ENCODE measurements at regions not wholly inside any gene's neighbourhood (a gene's known extent, or its start where the extent isn't known, plus 50 kb on each side); places are given as distances from the start of the nearest gene placed in this dataset.
"Not testable (repeated sequence)": the region's sequence is repeated elsewhere in the genome, so short reads cannot be mapped to it uniquely, and the experiment has no call there.

DNA sequence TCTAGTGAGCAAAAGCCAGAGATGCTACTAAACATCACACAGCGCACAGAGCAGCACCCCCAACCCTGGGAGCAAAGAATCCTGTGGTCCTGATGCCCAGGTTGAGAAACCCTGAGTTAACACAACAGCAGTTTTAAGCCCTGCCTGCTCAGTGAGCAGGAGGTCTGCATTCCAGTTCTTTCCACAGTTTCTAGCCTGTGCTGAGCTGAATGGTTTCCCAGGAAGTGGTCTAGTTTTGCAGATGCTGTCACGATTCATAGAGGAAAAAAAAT lies 171.1 kb upstream of the PROK2 start:
- intact Hi-C loops (cut with DNase I): loop anchor here (10.0 kb wide), 3 partner anchors 81 to 709 kb away; no protein-coding TSS in a partner anchor
- DNase-seq: peak in 2 of 42 donors; percentile 2 to 10

DNA sequence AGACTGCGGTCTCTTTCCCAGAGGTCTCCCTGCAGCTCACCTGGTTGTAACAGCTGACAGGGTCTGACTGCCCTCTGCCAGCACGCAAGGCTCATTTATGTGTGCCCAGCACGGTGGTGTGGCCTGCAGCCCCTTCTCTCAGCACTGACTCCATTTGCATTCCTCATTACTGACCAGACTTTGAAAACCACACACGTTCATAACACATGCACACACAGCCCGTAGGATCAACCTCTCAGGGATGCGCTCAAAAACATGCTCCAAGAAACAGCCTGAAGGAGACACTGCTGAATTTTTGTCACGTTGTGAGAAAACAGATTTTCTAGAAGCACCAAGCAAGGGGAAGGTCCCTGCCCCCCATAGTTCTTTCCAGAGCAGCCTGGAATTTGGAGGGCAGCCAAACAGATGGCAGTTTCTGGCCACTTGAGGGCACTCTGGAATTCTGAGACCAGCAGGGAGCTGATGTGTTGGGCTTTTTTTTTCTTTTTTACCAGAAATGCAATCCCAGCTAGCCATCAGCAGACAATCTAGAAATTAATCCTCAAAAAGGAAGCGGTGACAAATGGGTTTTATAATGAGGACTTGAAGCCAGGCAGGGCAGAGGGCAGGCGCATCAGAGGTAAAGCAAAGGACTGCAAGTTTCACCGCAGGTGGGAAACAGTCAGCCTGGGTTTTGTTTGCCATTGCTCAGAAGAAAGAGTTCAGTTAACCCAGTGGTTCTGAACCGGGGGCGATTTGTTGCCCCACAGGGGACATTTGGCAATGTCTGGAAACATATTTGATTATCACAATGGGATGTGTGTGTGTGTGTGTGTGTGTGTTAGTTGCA lies 170.5 kb upstream of the PROK2 start:
- intact Hi-C loops (cut with DNase I): loop anchor here (10.0 kb wide), 3 partner anchors 81 to 709 kb away; no protein-coding TSS in a partner anchor
- DNase-seq: peak; percentile 69 to 95 (median 86)

DNA sequence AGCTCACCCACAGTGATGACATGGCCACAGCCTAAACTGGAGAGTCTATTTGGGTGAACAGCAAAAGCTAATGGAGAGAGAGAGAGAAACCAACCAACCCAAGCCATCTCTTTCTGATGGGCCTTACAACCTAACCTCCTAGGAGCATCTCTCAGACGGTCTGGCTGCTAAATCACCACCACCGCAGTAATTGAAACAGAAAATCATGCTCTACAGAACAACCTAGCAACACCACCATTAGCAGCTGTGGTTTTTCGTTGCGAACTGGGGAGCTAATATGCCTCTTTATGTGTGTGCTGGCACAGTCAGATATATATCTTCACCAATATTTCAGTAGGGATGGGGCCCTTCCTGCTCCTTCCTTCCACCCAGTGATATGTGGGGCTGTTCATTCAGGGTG lies 166.9 kb upstream of the PROK2 start:
- DNase-seq: no peak
- intact Hi-C loops (cut with DNase I): loop anchor here (10.0 kb wide), 3 partner anchors 77 to 713 kb away; no protein-coding TSS in a partner anchor

DNA sequence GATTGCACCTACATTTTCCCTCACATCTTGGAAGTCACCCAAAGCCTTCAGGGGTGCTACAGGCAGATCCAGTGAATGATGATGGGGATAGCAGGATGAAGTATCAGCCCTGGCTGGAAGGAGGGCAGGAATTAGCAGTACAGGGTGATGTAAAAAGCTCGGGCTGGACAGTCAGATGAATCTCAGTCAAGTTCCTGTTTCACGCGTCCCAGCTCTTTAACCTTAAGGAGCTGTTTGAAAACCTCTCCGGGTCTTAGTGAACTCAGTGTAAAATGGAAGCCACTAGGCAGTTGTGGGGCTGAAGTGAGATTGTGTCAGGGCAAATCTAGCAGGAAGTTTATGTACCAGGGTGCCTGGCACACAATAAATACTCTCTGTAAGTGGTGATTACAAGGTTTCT lies 166.4 kb upstream of the PROK2 start:
- intact Hi-C loops (cut with DNase I): loop anchor here (10.0 kb wide), 3 partner anchors 77 to 713 kb away; no protein-coding TSS in a partner anchor
- DNase-seq: no peak

DNA sequence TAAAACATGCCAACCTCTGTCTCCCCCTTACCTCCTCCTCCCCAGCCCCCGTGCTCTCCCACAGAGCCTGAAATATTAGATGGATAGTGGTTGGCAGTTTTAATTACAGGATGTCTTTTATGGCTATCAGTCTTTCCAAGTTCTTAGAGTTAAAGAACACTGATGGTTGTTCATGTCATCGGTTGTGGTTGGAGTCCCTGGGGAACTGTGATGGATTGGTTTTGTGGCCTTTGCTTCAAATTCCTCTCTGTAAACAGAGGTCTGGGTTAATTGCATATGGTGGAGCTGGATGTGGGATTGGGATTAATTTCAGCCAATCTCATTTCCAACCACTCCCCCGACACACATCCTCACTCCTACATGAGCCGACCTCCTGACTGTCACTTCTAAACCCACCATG lies 164.5 kb upstream of the PROK2 start:
- DNase-seq: no peak
- intact Hi-C loops (cut with DNase I): no loop called here

DNA sequence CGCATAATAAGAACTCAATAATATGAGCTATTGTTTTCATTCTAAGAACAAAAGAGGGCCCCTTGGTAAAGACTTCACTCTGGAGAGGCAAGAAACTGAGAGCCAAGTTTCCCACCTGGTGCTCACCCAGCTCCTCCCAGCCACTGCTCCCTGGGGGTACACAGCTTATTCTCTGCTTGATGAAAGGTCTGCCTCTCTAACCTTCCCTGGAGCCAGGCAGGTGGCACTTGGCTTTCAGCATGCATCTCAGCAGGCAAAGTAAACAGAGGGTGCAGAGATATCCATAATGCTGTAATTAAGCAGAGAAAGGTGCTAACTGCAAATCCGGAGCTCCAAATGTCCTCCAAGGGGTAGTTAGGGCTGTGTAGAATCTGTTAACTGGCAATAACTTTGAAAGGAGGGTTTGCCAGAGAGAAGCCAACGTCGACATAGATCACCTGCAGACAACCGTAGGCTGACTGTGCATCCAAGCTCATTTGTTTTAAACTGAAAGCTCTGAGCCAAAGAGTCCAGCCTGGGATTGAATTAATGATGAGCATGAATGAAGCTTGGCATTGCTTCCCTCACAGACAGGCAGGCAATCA lies 159.6 kb upstream of the PROK2 start:
- intact Hi-C loops (cut with DNase I): no loop called here
- DNase-seq: no peak

DNA sequence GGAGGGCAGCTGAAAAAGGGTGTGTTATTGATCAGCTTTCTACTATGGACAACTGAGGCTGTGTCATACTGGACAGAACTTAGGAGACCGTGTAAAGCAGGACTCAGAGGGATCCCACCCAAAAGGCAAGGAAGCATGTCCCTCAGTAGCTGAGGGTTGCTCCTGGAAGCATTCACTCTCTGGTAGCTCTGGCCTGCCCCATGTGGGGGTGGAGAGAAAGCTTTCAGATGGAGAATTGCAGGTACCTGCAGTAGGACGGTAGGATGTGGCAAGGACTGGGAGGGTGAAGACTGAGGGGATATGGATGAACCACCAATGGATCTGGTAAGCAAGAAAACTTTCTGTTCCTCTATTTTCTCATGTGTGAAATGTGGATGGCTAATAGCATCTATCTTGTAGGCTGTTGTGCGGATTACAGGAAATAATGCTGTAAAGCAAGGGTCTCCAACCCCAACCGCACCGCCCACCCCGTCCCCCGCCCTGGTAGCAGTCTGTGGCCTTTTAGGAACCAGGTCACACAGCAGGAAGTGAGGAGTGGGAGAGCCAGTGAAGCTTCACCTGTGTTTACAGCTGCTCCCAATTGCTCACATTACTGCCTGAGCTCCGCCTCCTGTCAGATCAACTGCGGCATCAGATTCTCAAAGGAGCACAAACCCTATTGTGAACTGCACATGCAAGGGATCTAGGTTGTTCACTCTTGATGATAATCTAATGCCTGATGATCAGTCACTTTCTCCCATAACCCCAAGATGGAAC lies 157.7 kb upstream of the PROK2 start:
- intact Hi-C loops (cut with DNase I): no loop called here
- no peak for DNase-seq

DNA sequence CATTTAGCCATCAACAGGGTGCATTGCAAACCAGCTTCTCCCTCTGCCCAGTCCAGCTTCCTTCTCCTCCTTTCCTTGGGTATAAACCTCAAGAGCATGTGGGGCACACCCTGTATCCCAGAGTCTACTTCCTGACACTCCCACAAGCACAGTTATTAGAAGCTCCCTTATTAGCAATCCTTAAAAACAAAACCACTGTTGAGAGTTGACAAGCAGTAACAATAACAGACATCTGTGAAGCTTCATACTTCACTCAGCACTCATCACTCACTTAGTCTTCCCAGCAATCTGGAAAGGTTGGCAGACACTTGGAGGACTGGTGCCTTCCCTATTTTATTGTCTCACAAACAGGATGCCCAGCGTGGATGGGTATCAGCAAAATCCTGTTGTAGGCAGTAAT lies 155.5 kb upstream of the PROK2 start:
- intact Hi-C loops (cut with DNase I): no loop called here
- no peak for DNase-seq

DNA sequence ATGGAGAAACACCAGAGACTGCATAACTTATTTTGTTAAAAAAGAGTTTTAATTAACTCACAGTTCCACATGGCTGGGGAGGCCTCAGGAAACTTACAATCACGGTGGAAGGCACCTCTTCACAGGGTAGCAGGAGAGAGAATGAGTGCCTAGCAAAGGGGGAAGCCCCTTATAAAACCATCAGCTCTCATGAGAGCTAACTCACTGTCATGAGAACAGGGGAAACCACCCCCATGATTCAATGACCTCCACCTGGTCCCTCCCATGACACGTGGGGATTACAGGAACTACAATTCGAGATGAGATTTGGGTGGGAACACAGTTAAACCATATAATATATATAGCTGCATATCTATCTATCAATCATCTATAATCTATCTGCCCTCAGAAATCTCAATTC lies 153.1 kb upstream of the PROK2 start:
- DNase-seq; intact Hi-C loops (cut with DNase I): not testable (repeated sequence)

DNA sequence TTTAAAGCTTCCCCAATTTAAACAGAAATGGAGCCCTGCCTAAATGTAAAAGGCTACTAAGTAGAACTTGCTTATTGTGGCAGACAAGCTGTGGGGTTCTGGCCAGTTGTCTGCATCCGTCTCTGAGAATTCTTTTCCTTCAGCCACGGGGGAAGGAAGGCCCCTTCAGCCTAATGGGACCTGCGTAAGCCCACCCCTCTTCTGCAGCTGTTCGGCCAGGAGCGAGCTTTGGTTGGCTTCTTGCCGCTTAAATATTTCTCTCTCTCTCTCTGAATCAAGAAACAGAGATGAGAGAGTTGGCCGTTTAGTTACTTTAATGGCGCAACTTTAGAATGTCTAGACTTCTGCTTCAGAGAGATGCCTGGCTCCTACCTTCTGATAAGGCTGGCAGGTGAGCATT lies 151.7 kb upstream of the PROK2 start:
- intact Hi-C loops (cut with DNase I): no loop called here
- no peak for DNase-seq

DNA sequence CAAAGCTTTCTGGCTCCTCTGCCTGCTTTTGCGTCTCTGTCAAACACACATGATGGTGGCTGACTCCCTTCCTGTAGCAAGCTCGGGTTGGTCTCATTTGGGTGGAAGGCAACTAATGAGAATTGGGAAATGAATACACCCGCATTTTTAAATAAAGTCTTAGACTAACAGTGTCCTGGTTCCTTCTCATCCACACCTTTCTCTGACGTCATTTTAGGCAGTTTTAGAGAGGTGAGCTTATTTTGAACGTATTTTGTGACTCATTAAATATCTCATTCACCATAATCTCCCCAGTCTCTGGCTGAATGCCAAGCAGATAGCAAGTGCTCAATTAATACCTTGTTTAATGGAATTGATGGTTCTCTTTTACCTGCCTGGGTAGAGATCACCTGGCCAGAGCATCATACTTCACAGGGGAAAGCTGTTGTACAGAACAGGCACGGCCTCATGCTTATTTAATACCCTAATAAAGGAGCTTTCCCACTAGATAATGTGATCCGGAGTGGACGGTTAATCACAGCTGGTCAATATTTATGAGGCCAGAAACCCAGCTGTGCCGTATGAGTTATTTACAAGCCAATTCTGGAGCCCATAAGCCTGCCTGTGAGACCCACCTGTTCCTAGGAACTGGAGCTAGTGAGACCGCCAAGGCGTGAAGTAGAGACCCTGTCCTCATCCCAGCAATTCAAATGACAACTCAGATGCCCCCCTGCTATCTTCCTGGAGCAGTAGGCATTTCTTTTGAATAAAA lies 149.7 kb upstream of the PROK2 start:
- intact Hi-C loops (cut with DNase I): no loop called here

DNA sequence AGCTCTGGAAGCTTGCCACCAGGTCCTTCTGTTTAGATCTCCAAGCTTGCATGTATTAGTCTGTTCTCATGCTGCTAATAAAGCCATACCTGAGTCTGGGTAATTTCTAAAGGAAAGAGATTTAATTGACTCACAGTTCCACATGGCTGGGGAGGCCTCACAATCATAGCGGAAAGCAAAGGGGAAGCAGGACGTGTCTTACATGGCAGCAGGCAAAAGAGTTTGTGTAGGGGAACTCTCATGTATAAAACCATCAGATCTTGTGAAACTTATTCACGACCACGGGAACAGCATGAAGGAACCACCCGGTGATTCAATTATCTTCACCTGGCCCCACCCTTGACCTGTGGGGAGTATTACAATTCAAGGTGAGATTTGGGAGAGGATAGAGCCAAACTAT lies 147.0 kb upstream of the PROK2 start:
- intact Hi-C loops (cut with DNase I): no loop called here
- DNase-seq: no peak

More for the DNA sequence above, 149.7 kb upstream of the PROK2 start:
- no peak for DNase-seq

DNA sequence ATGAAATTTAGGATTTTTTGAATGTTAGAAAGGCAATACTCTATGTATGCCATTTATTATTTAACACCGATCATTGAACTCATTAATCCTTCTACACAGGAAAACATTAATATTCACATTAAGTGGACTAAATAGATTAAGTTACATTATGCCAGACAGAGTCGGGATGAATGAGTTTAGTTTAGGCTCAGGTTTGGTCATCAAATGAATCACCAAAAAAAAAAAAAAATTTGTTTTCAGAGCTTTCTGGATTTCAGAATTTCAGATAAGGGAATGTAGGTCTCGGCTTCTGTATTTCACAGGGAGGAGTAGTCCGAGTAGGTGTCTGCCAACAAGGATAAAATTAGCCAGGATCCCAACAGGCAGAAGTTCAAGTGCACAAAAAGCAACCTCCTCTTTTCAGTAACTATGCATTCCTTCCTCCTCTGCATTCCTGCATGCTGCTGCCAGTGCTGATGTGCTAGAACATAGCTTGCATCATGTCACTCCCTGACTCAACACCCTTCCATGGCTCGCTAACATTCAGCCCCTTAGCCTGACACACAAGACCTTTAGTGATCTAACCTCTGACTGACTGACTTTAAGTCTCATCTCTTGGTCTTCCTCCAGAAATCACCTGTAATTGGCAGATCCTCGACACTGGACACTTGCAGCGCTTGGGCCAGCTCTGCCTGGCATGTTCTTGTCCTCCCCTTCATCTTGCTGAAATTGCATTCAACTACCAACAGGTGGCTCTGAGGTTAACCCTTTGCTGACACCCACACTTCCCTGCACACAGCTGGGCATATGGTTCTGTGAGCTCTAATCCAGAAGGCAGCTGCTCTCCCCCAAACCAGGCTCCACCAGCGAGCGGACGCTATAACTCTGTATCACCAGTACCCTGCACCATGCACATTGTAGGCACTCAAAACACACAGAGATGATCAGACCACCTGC lies 145.4 kb upstream of the PROK2 start:
- DNase-seq: peak in 27 of 42 donors; percentile 7 to 77 (median 28)
- intact Hi-C loops (cut with DNase I): no loop called here

DNA sequence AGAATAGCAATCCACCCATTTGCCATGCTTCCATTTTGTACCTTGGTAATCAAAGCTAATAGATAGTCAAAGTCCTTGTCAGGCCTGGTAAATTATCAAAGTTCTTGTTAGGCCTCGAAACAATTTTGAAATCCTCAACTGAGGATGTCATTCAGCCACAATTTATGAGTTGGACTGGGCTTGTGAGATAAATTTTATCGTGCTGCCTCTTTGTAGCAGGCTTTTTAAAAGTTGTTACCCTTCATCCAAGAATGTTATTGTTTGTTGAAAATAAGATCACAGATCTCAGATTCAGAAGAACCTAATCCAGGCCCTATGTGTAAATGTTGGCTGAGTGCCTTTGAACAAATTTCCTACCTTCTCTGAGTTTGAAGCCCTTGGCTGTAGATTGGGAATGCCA lies 143.3 kb upstream of the PROK2 start:
- DNase-seq: no peak
- intact Hi-C loops (cut with DNase I): no loop called here

DNA sequence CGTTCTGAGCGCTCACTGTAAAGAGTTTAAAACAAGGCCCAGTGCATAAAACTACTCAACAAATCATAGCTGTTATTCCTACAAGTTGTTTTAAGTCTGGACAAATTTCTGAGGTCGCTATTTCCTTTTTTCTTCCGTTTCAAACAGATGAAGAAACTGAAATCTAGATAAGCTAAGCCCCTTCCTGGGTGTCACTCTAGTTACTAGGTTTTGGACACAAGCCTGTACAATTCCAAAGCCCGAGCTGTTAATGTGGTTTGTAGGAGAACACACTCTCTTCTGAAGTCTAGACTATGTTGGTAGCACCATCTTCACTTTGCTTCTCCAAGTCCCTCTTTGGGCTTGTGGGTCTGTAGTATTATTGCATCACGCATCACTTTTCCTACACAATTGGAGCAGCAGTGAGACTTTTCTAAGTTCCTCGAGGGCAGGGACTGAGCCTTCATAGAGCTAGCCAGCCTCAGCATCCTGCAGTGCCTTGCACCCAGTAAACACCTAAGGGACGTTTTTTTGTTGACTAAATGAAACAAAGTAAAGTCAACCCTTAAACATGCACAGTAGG lies 142.6 kb upstream of the PROK2 start:
- no peak for DNase-seq
- intact Hi-C loops (cut with DNase I): no loop called here

DNA sequence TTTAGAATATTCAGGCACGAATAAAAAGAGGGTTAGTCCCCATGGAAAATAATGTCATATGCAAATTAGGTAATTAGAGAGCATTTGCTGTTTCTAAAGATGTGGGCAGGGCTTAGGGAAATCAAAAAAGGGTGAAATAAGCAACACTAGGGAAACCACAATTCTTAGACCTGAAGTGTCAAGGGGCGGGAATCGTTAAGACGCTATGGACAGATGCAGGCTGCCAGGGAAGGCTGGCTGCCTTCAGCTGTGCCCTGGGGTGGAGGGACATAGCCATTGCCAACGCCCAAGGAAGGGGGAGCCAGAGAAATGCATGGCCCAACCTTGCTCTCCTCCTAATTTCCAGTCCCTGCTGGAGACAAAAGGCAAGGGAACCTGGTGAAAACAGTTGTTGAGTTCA lies 141.7 kb upstream of the PROK2 start:
- intact Hi-C loops (cut with DNase I): no loop called here
- no peak for DNase-seq

DNA sequence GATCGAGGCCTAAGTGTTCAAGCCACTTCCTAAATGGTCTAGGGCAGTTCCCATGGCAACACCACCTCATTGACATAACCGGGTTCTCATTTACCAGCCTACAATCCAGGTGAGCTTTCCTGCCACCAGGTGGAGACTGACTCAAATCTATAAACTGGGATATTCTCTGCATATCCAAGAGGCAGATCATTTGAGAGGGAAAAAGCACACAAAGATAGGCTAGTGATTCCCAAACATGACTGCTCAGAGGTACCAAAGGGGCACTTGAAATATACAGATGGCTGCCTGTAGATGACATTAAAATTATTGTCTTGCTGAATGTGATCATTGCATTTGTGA lies 141.3 kb upstream of the PROK2 start:
- peak in 37 of 42 donors; percentile 12 to 81 (median 51) for DNase-seq
- intact Hi-C loops (cut with DNase I): no loop called here

All from head of caudate nucleus (tissue), 42 donors.